H1 (cell line): ENCODE measurements at regions not wholly inside any gene's neighbourhood (a gene's known extent, or its start where the extent isn't known, plus 50 kb on each side); places are given as distances from the start of the nearest gene placed in this dataset.

Experiments used
- CTCF ChIA-PET: fragments of 300-600 bp; sonication (Branson Sonifier 250); formaldehyde crosslinking; loops from one replicate; lab custom pipeline; 2021; ENCODE audit not compliant: partially characterized antibody; lab: Charles Lee
- POLR2A ChIA-PET: fragments of 300-600 bp; sonication (Branson Sonifier 250); formaldehyde crosslinking; loops from one replicate; lab custom pipeline; 2021; ENCODE audit warnings: inconsistent platforms; ENCODE audit not compliant: partially characterized antibody; lab: Charles Lee
- DNase-seq, 2 experiments: peaks; one replicate each; pipeline versions ENCODE4 v3.0.0 to v3.0.0-alpha.2; 2010 to 2022; ENCODE audit warnings: low spot score in 2 of 2, low read depth in 1 of 2, mixed read lengths in 1 of 2
- FAIRE-seq: peaks from 2 replicates; lab custom pipeline; 2011; peaks lifted over from hg19 to GRCh38; lab: Jason Lieb, UNC
- H2AFZ ChIP-seq: 2 replicates; pipeline ENCODE4 v1.8.1; 2012; ENCODE audit warnings: low read length, inconsistent platforms
- H2AK5ac ChIP-seq: 2 replicates; pipeline ENCODE4 v1.6.1; 2013; ENCODE audit warnings: low read depth, low read length
- H2BK120ac ChIP-seq: replicated peaks from 2 replicates; pipeline ENCODE3; 2013; ENCODE audit warnings: low read depth, low read length, inconsistent platforms
- H2BK12ac ChIP-seq: 2 replicates; pipeline ENCODE4 v1.6.1; 2013; ENCODE audit warnings: low read depth, low read length
- H2BK15ac ChIP-seq: 2 replicates; pipeline ENCODE4 v1.6.1; 2013; ENCODE audit warnings: low read length
- H2BK20ac ChIP-seq: 2 replicates; pipeline ENCODE4 v1.6.1; 2013; ENCODE audit warnings: low read length
- H2BK5ac ChIP-seq: 2 replicates; pipeline ENCODE4 v1.6.1; 2013; ENCODE audit warnings: low read depth, low read length
- H3K14ac ChIP-seq: 2 replicates; pipeline ENCODE4 v1.6.1; 2013; ENCODE audit warnings: inconsistent platforms; ENCODE audit not compliant: insufficient read length
- H3K18ac ChIP-seq: 2 replicates; pipeline ENCODE4 v1.6.1; 2013; ENCODE audit warnings: low read length; ENCODE audit errors: extremely low read depth
- H3K23ac ChIP-seq: 2 replicates; pipeline ENCODE4 v1.6.1; 2013; ENCODE audit warnings: inconsistent platforms; ENCODE audit not compliant: insufficient read length
- H3K23me2 ChIP-seq: 2 replicates; pipeline ENCODE4 v1.6.1; 2013; ENCODE audit warnings: low read depth, low read length
- H3K27ac ChIP-seq: 2 replicates; pipeline ENCODE4 v1.6.1; 2011; ENCODE audit warnings: low read depth, low read length, inconsistent platforms
- H3K27me3 ChIP-seq, 4 experiments: replicated peaks in 1 of 4; 1 replicate in 1 of 4; 2 replicates in 3 of 4; pipeline versions ENCODE4 v1.6.1 to v1.8.1; 2011 to 2013; ENCODE audit warnings: low read length in 3 of 4, mild to moderate bottlenecking in 3 of 4, inconsistent platforms in 2 of 4, mixed read lengths in 2 of 4, moderate library complexity in 1 of 4; ENCODE audit not compliant: control insufficient read depth in 3 of 4, insufficient read depth in 3 of 4; ENCODE audit errors: extremely low read depth in 1 of 4
- H3K36me3 ChIP-seq, 4 experiments: 2 replicates each; pipeline versions ENCODE4 v1.6.1 to v1.8.1; 2011 to 2013; ENCODE audit warnings: mild to moderate bottlenecking in 4 of 4, low read length in 3 of 4, moderate library complexity in 2 of 4, control low read depth in 1 of 4, inconsistent platforms in 1 of 4; ENCODE audit not compliant: insufficient read depth in 4 of 4, control insufficient read depth in 2 of 4
- H3K4ac ChIP-seq: replicated peaks from 2 replicates; pipeline ENCODE3; 2013; ENCODE audit warnings: low read length, low read depth, mixed read lengths, inconsistent platforms; ENCODE audit not compliant: insufficient read length
- H3K4me1 ChIP-seq, 4 experiments: replicated peaks in 1 of 4; 1 replicate in 1 of 4; 2 replicates in 3 of 4; pipeline versions ENCODE4 v1.6.1 to v1.8.1; 2011 to 2013; ENCODE audit warnings: low read length in 3 of 4, inconsistent platforms in 2 of 4, mixed read lengths in 1 of 4; ENCODE audit not compliant: insufficient read depth in 4 of 4, control insufficient read depth in 3 of 4
- H3K4me2 ChIP-seq, 2 experiments: 2 replicates each; pipeline versions ENCODE4 v1.6.1 to v1.8.1; 2011 to 2013; ENCODE audit warnings: low read depth in 2 of 2, low read length in 2 of 2, control low read depth in 1 of 2, inconsistent platforms in 1 of 2, mild to moderate bottlenecking in 1 of 2; ENCODE audit not compliant: insufficient read depth in 1 of 2
- H3K4me3 ChIP-seq, 4 experiments: fragments of 200-600, 300-600 bp in 1 of 4; sonication (generic), shearing (Covaris generic), sonication (Bioruptor Twin) in 1 of 4; 2 replicates each; pipeline versions ENCODE4 v1.5.1 to v1.8.1; 2011 to 2016; ENCODE audit warnings: low read length in 4 of 4, low read depth in 3 of 4, control low read depth in 2 of 4, inconsistent platforms in 2 of 4, mild to moderate bottlenecking in 2 of 4, mixed read lengths in 1 of 4, moderate library complexity in 1 of 4; ENCODE audit not compliant: insufficient read depth in 2 of 4; ENCODE audit errors: extremely low read depth in 1 of 4
- H3K56ac ChIP-seq: replicated peaks from 2 replicates; pipeline ENCODE3; 2013; ENCODE audit warnings: low read depth, mild to moderate bottlenecking, mixed read lengths, low read length, inconsistent platforms; ENCODE audit not compliant: insufficient read length
- H3K79me1 ChIP-seq: 2 replicates; pipeline ENCODE4 v1.6.1; 2013; ENCODE audit warnings: low read depth, low read length, control low read depth
- H3K79me2 ChIP-seq, 2 experiments: 2 replicates each; pipeline versions ENCODE4 v1.6.1 to v1.8.1; 2012 to 2013; ENCODE audit warnings: low read length in 2 of 2, mild to moderate bottlenecking in 2 of 2, inconsistent platforms in 1 of 2; ENCODE audit not compliant: insufficient read depth in 2 of 2, control insufficient read depth in 1 of 2
- H3K9ac ChIP-seq, 4 experiments: replicated peaks in 1 of 4; 1 replicate in 1 of 4; 2 replicates in 3 of 4; pipeline versions ENCODE4 v1.6.1 to v1.8.1; 2011 to 2013; ENCODE audit warnings: low read depth in 3 of 4, low read length in 3 of 4, control low read depth in 2 of 4, mild to moderate bottlenecking in 2 of 4, moderate library complexity in 2 of 4, inconsistent platforms in 1 of 4; ENCODE audit errors: extremely low read depth in 1 of 4
- H3K9me3 ChIP-seq, 2 experiments: 2 replicates each; pipeline versions ENCODE4 v1.6.1 to v1.8.1; 2012 to 2013; ENCODE audit warnings: mild to moderate bottlenecking in 2 of 2, moderate library complexity in 2 of 2, control low read depth in 1 of 2, inconsistent platforms in 1 of 2, low read depth in 1 of 2, low read length in 1 of 2, mixed read lengths in 1 of 2; ENCODE audit not compliant: insufficient read depth in 2 of 2
- H4K20me1 ChIP-seq, 2 experiments: replicated peaks in 1 of 2; 2 replicates each; pipeline versions ENCODE3 to v1.8.1; 2011 to 2013; ENCODE audit warnings: inconsistent platforms in 2 of 2, low read length in 2 of 2, mild to moderate bottlenecking in 1 of 2; ENCODE audit not compliant: insufficient read depth in 2 of 2, control insufficient read depth in 1 of 2
- H4K5ac ChIP-seq: 2 replicates; pipeline ENCODE4 v1.6.1; 2013; ENCODE audit warnings: low read length, low read depth, mixed read lengths, inconsistent platforms; ENCODE audit not compliant: insufficient read length
- H4K8ac ChIP-seq: 2 replicates; pipeline ENCODE4 v1.8.0; 2013; ENCODE audit warnings: mild to moderate bottlenecking, moderate library complexity, low read length, inconsistent platforms; ENCODE audit not compliant: insufficient read depth; ENCODE audit errors: extremely low read depth
- H4K91ac ChIP-seq: replicated peaks from 2 replicates; pipeline ENCODE3; 2013; ENCODE audit warnings: low read length, mixed read lengths, inconsistent platforms; ENCODE audit not compliant: insufficient read length
- ATF2 ChIP-seq: IDR thresholded peaks from 2 replicates; pipeline ENCODE4 v1.6.1; 2012; ENCODE audit warnings: low read length, inconsistent platforms
- BACH1 ChIP-seq: IDR thresholded peaks from 2 replicates; pipeline ENCODE4 v1.6.1; 2012; ENCODE audit warnings: low read length, improper control_type of control experiment
- CHD1 ChIP-seq: IDR thresholded peaks from 2 replicates; pipeline ENCODE4 v1.6.1; 2012; ENCODE audit warnings: low read depth, low read length, improper control_type of control experiment
- CTBP2 ChIP-seq: IDR thresholded peaks from 2 replicates; pipeline ENCODE4 v1.7.0; 2011; ENCODE audit warnings: borderline replicate concordance, mild to moderate bottlenecking, moderate library complexity, mixed read lengths, low read length; ENCODE audit not compliant: insufficient read depth, insufficient read length
- EP300 ChIP-seq, 2 experiments: IDR thresholded peaks; 1 replicate in 1 of 2; 2 replicates in 1 of 2; pipeline ENCODE4 v1.6.1; 2011 to 2012; ENCODE audit warnings: low read depth in 2 of 2, low read length in 2 of 2, mild to moderate bottlenecking in 2 of 2, borderline replicate concordance in 1 of 2, inconsistent platforms in 1 of 2, moderate library complexity in 1 of 2
- GTF2F1 ChIP-seq: IDR thresholded peaks from 2 replicates; pipeline ENCODE4 v1.6.1; 2012; ENCODE audit warnings: low read depth, low read length, improper control_type of control experiment, borderline replicate concordance
- HDAC6 ChIP-seq: IDR thresholded peaks from one replicate; pipeline ENCODE4 v1.7.1; 2012; ENCODE audit warnings: low read depth, mild to moderate bottlenecking, inconsistent platforms, low read length, moderate library complexity
- JUN ChIP-seq: IDR thresholded peaks from 2 replicates; pipeline ENCODE4 v1.6.1; 2011; ENCODE audit warnings: low read depth, mild to moderate bottlenecking, improper control_type of control experiment, low read length
- MAX ChIP-seq: IDR thresholded peaks from 2 replicates; pipeline ENCODE4 v1.6.1; 2012; ENCODE audit warnings: inconsistent platforms
- SIRT6 ChIP-seq: IDR thresholded peaks from one replicate; pipeline ENCODE4 v1.7.1; 2012; ENCODE audit warnings: low read length, inconsistent platforms
- SUZ12 ChIP-seq: fragments of 200-600 bp; sonication (generic); IDR thresholded peaks from 2 replicates; pipeline ENCODE4 v1.6.1; 2012; ENCODE audit warnings: mild to moderate bottlenecking, inconsistent platforms, low read length, moderate library complexity, mixed read lengths
- TAF1 ChIP-seq: IDR thresholded peaks from 2 replicates; pipeline ENCODE4 v1.6.1; 2011; ENCODE audit warnings: mild to moderate bottlenecking, low read depth, low read length
- TBP ChIP-seq: IDR thresholded peaks from 2 replicates; pipeline ENCODE4 v1.6.1; 2011; ENCODE audit warnings: low read depth, low read length, improper control_type of control experiment
- WGBS, 2 experiments: shearing (Covaris generic) in 1 of 2; methylation state at CpG; one replicate each; pipeline versions ENCODE4 v1.1.6 to v1.1.7; 2013 to 2015; ENCODE audit warnings: low lambda C conversion rate in 2 of 2, mixed read lengths in 2 of 2, inconsistent platforms in 1 of 2, low coverage in 1 of 2, missing lambda C conversion rate in 1 of 2; ENCODE audit not compliant: insufficient replicate concordance in 2 of 2, insufficient coverage in 1 of 2, insufficient read length in 1 of 2; ENCODE audit errors: extremely low coverage in 1 of 2, missing lambda C conversion rate in 1 of 2; 5-methylcytosine and 5-hydroxymethylcytosine counted together

- Histone ChIP-seq H3K27ac (no peak overlapping the region), H3K56ac (no peak overlapping the region), H3K9me3 (no peaks in the 10 kb centered on the region), H2BK5ac (no peak overlapping the region), H3K79me1 (no peaks in the 10 kb centered on the region), H2AK5ac (no peak overlapping the region), H3K14ac (no peak overlapping the region), H3K79me2 (no peaks in the 10 kb centered on the region), H3K4me3 (no peak overlapping the region), H4K20me1 (no peaks in the 10 kb centered on the region), H3K4me1 (no peaks in the 10 kb centered on the region), H2BK12ac (no peak overlapping the region), H4K8ac (no peak overlapping the region), H3K4ac (no peak overlapping the region), H3K36me3 (no peaks in the 10 kb centered on the region), H3K9ac (no peak overlapping the region), H2BK20ac (no peak overlapping the region), H4K91ac (no peak overlapping the region), H3K23me2 (no peaks in the 10 kb centered on the region), H2BK120ac (no peak overlapping the region), H2BK15ac (no peak overlapping the region), H4K5ac (no peak overlapping the region), H3K4me2 (no peak overlapping the region), H3K27me3 (no peaks in the 10 kb centered on the region), H2AFZ (no peak overlapping the region), H3K23ac (no peak overlapping the region), H3K18ac (no peak overlapping the region)
- FAIRE-seq: no peak
- CTCF ChIA-PET: no interaction called here
- no peak for DNase-seq
- POLR2A ChIA-PET: no interaction called here
- TF ChIP-seq CTBP2 (no peak), SUZ12 (no peak), EP300 (IDR thresholded peaks at IDR 0.05; ENCODE audit: borderline replicate concordance in 1 of 2, low read depth in 2 of 2, low read length in 2 of 2) (no peak), CHD1 (no peak), SIRT6 (no peak), ATF2 (no peak), BACH1 (no peak), GTF2F1 (no peak), JUN (no peak), MAX (no peak), TAF1 (no peak), HDAC6 (no peak), TBP (no peak)
- WGBS, 2 experiments: 91% methylated on average over 3 of the region's 3 CpGs; no CpG with 5 or more reads in 1 of the 2 experiments
These were observed 671.5 kb upstream of the GRIA3 start for GRCh38 chrX:122512561-122513072.
